GM12878 (cell line): ENCODE measurements at regions not wholly inside any gene's neighbourhood (a gene's known extent, or its start where the extent isn't known, plus 50 kb on each side); places are given as distances from the start of the nearest gene placed in this dataset.

Experiments
- ATAC-seq: fragments of 200-7000 bp; cut with Tn5 transposase; 3 replicates; pipeline ENCODE4 v1.9.1; 2020; ENCODE audit warnings: mild to moderate bottlenecking, moderate library complexity
- BruUV-seq: library from RNA; stranded (reverse); fragments of 400-500 nt; replicated peaks from 2 replicates; lab custom pipeline; 2021; lab: Mats Ljungman, UMichigan
- CTCF ChIA-PET: fragments of 300-600 bp; sonication (Branson Sonifier 250); formaldehyde crosslinking; extraction: SDS; loops from one replicate; lab custom pipeline; 2021; ENCODE audit warnings: inconsistent platforms; lab: Yijun Ruan, JAX
- POLR2A ChIA-PET: fragments of 350-600 bp; formaldehyde crosslinking; extraction: SDS; loops from one replicate; lab custom pipeline; 2021; ENCODE audit warnings: inconsistent platforms; lab: Charles Lee
- RAD21 ChIA-PET: fragments of 300-600 bp; sonication (Branson Sonifier 250); formaldehyde crosslinking; loops from one replicate; lab custom pipeline; 2023; ENCODE audit warnings: antibody characterized with exemption; ENCODE audit not compliant: unreplicated experiment; lab: Charles Lee
- SMC1A ChIA-PET: fragments of 300-600 bp; sonication (Branson Sonifier 250); formaldehyde crosslinking; loops from one replicate; lab custom pipeline; 2023; ENCODE audit not compliant: unreplicated experiment, uncharacterized antibody; lab: Charles Lee
- DNase-seq: peaks from one replicate; pipeline ENCODE4 v3.0.0-alpha.2; 2011; ENCODE audit warnings: low read depth, low spot score
- FAIRE-seq: peaks from 3 replicates; lab custom pipeline; 2011; peaks lifted over from hg19 to GRCh38; lab: Jason Lieb, UNC
- H2AFZ ChIP-seq: 2 replicates; pipeline ENCODE4 v1.6.0; 2011; ENCODE audit warnings: low read depth, low read length, control low read depth; ENCODE audit not compliant: control insufficient read depth
- H3K27ac ChIP-seq: 2 replicates; pipeline ENCODE4 v1.5.1; 2011; ENCODE audit warnings: control low read depth; ENCODE audit not compliant: control insufficient read depth, insufficient read depth
- H3K27me3 ChIP-seq, 2 experiments: replicated peaks in 1 of 2; 2 replicates each; pipeline versions ENCODE4 v1.6.0 to v1.6.1; 2011; ENCODE audit warnings: low read length in 1 of 2; ENCODE audit not compliant: control insufficient read depth in 2 of 2, insufficient read depth in 2 of 2
- H3K36me3 ChIP-seq, 2 experiments: 2 replicates each; pipeline ENCODE4 v1.5.1; 2011; ENCODE audit warnings: low read length in 1 of 2; ENCODE audit not compliant: control insufficient read depth in 2 of 2, insufficient read depth in 2 of 2
- H3K4me1 ChIP-seq: 2 replicates; pipeline ENCODE4 v1.6.1; 2011; ENCODE audit warnings: mild to moderate bottlenecking, low read length, moderate library complexity, mixed read lengths; ENCODE audit not compliant: control insufficient read depth, insufficient read depth
- H3K4me2 ChIP-seq: 2 replicates; pipeline ENCODE4 v1.6.0; 2011; ENCODE audit warnings: control low read depth; ENCODE audit not compliant: control insufficient read depth, insufficient read depth
- H3K4me3 ChIP-seq: fragments of 200-600 bp; sonication (generic); 2 replicates; pipeline ENCODE4 v1.5.1; 2016
- H3K79me2 ChIP-seq: 2 replicates; pipeline ENCODE4 v1.6.0; 2011; ENCODE audit warnings: low read length; ENCODE audit not compliant: control insufficient read depth, insufficient read depth
- H3K9ac ChIP-seq: 2 replicates; pipeline ENCODE4 v1.8.0; 2011; ENCODE audit warnings: low read length, control low read depth, mixed read lengths; ENCODE audit not compliant: control insufficient read depth, insufficient read depth
- H3K9me3 ChIP-seq: replicated peaks from 3 replicates; pipeline ENCODE4 v1.5.1; 2011; ENCODE audit warnings: mild to moderate bottlenecking, low read length; ENCODE audit not compliant: control insufficient read depth, insufficient read depth
- H4K20me1 ChIP-seq: 2 replicates; pipeline ENCODE4 v1.6.0; 2011; ENCODE audit not compliant: control insufficient read depth, insufficient read depth
- BCL11A ChIP-seq: IDR thresholded peaks from 2 replicates; pipeline ENCODE4 v1.6.1; 2011; ENCODE audit warnings: low read depth, low read length
- BRCA1 ChIP-seq: IDR thresholded peaks from 2 replicates; pipeline ENCODE4 v1.6.1; 2011; ENCODE audit warnings: low read depth, low read length, improper control_type of control experiment
- ETV6 ChIP-seq, 2 experiments: fragments of 450-650 bp in 1 of 2; IDR thresholded peaks in 1 of 2; conservative IDR thresholded peaks in 1 of 2; 2 replicates each; pipeline ENCODE4 v1.6.1; 2014; ENCODE audit warnings: antibody characterized with exemption in 1 of 2, borderline replicate concordance in 1 of 2, low read depth in 1 of 2, mild to moderate bottlenecking in 1 of 2, moderate library complexity in 1 of 2
- HDGF ChIP-seq: fragments of 450-650 bp; IDR thresholded peaks from 2 replicates; pipeline ENCODE4 v1.6.1; 2016; ENCODE audit warnings: antibody characterized with exemption
- IRF4 ChIP-seq: IDR thresholded peaks from 2 replicates; pipeline ENCODE4 v1.6.1; 2011; ENCODE audit warnings: low read depth, low read length
- NR2C1 ChIP-seq: fragments of 450-650 bp; IDR thresholded peaks from 2 replicates; pipeline ENCODE4 v1.6.1; 2017; ENCODE audit warnings: antibody characterized with exemption, mild to moderate bottlenecking, moderate library complexity
- NRF1 ChIP-seq: conservative IDR thresholded peaks from 2 replicates; pipeline ENCODE4 v1.6.1; 2011; ENCODE audit warnings: mild to moderate bottlenecking, low read depth, low read length, improper control_type of control experiment
- RBBP5 ChIP-seq: fragments of 200-600 bp; sonication (generic); conservative IDR thresholded peaks from 2 replicates; pipeline ENCODE4 v1.6.1; 2016
- SMAD5 ChIP-seq: IDR thresholded peaks from 2 replicates; pipeline ENCODE4 v1.6.1; 2016; ENCODE audit warnings: antibody characterized with exemption, low read depth
- STAT1 ChIP-seq: fragments of 450-650 bp; conservative IDR thresholded peaks from 2 replicates; pipeline ENCODE4 v1.6.1; 2014; ENCODE audit warnings: antibody characterized with exemption, mild to moderate bottlenecking
- YY1 ChIP-seq: IDR thresholded peaks from 2 replicates; pipeline ENCODE4 v1.6.1; 2011; ENCODE audit warnings: low read depth, mild to moderate bottlenecking, low read length
- WGBS: methylation state at CpG from one replicate; pipeline ENCODE4 v1.1.6; 2016; ENCODE audit warnings: low lambda C conversion rate; ENCODE audit not compliant: insufficient replicate concordance, insufficient coverage; ENCODE audit errors: missing lambda C conversion rate; 5-methylcytosine and 5-hydroxymethylcytosine counted together
- in situ Hi-C: fragments of 300-500 bp; cut with MboI; formaldehyde crosslinking; loops from 9 replicates; pipeline ENCODE4 v1.14.3; 2018; ENCODE audit warnings: mixed read lengths
- intact Hi-C: fragments of 100-400 bp; cut with micrococcal nuclease; formaldehyde crosslinking; loops from one replicate; pipeline ENCODE4 v1.14.2; 2022; ENCODE audit not compliant: unreplicated experiment
- TF ChIP-seq, protein P1 (sequence below): IDR thresholded peaks from 2 replicates; pipeline ENCODE4 v1.6.1; 2012; ENCODE audit warnings: low read depth, low read length, improper control_type of control experiment
- TF ChIP-seq, protein P2 (sequence below): fragments of 450-650 bp; IDR thresholded peaks from 2 replicates; pipeline ENCODE4 v1.6.1; 2016; ENCODE audit warnings: mild to moderate bottlenecking, moderate library complexity, borderline replicate concordance
- TF ChIP-seq, protein P3 (sequence below): fragments of 450-650 bp; IDR thresholded peaks from 2 replicates; pipeline ENCODE4 v1.6.1; 2017; ENCODE audit warnings: mild to moderate bottlenecking, moderate library complexity

DNA sequence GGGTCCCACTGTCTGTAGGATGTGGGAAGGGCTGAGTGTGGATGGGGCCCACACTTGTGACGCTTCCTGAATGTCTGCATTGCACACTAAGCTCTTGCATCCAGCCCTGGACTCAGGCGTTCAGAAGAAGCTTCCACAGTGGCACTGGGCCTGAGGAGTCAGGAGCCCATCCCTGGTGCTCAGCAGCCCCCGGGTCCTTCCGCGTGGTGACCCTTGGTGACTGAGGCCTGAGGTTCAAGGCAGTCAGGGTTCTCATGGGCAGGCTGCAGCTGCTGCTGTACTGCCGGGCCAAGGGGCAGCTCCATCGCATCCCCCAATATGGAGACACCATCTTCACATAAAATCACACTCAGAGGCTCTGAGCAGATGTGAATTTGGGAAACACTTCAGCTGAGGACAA is 65.8 kb upstream of the TUBA3E start:
- in situ Hi-C loops = no loop called here
- TF ChIP-seq BCL11A (no peak), NRF1 (no peak), IRF4 (no peak), SMAD5 (no peak), STAT1 (no peak), NR2C1 (no peak), YY1 (no peak), RBBP5 (no peak), ETV6 (conservative IDR thresholded peaks at IDR 0.05 in 1 of 2, IDR thresholded peaks at IDR 0.05 in 1 of 2; ENCODE audit: borderline replicate concordance in 1 of 2, low read depth in 1 of 2) (no peak), HDGF (no peak), BRCA1 (no peak)
- TF ChIP-seq, protein P1, sequence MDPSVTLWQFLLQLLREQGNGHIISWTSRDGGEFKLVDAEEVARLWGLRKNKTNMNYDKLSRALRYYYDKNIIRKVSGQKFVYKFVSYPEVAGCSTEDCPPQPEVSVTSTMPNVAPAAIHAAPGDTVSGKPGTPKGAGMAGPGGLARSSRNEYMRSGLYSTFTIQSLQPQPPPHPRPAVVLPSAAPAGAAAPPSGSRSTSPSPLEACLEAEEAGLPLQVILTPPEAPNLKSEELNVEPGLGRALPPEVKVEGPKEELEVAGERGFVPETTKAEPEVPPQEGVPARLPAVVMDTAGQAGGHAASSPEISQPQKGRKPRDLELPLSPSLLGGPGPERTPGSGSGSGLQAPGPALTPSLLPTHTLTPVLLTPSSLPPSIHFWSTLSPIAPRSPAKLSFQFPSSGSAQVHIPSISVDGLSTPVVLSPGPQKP = no peak
- TF ChIP-seq, protein P2, sequence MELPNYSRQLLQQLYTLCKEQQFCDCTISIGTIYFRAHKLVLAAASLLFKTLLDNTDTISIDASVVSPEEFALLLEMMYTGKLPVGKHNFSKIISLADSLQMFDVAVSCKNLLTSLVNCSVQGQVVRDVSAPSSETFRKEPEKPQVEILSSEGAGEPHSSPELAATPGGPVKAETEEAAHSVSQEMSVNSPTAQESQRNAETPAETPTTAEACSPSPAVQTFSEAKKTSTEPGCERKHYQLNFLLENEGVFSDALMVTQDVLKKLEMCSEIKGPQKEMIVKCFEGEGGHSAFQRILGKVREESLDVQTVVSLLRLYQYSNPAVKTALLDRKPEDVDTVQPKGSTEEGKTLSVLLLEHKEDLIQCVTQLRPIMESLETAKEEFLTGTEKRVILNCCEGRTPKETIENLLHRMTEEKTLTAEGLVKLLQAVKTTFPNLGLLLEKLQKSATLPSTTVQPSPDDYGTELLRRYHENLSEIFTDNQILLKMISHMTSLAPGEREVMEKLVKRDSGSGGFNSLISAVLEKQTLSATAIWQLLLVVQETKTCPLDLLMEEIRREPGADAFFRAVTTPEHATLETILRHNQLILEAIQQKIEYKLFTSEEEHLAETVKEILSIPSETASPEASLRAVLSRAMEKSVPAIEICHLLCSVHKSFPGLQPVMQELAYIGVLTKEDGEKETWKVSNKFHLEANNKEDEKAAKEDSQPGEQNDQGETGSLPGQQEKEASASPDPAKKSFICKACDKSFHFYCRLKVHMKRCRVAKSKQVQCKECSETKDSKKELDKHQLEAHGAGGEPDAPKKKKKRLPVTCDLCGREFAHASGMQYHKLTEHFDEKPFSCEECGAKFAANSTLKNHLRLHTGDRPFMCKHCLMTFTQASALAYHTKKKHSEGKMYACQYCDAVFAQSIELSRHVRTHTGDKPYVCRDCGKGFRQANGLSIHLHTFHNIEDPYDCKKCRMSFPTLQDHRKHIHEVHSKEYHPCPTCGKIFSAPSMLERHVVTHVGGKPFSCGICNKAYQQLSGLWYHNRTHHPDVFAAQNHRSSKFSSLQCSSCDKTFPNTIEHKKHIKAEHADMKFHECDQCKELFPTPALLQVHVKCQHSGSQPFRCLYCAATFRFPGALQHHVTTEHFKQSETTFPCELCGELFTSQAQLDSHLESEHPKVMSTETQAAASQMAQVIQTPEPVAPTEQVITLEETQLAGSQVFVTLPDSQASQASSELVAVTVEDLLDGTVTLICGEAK = no peak
- TF ChIP-seq, protein P3, sequence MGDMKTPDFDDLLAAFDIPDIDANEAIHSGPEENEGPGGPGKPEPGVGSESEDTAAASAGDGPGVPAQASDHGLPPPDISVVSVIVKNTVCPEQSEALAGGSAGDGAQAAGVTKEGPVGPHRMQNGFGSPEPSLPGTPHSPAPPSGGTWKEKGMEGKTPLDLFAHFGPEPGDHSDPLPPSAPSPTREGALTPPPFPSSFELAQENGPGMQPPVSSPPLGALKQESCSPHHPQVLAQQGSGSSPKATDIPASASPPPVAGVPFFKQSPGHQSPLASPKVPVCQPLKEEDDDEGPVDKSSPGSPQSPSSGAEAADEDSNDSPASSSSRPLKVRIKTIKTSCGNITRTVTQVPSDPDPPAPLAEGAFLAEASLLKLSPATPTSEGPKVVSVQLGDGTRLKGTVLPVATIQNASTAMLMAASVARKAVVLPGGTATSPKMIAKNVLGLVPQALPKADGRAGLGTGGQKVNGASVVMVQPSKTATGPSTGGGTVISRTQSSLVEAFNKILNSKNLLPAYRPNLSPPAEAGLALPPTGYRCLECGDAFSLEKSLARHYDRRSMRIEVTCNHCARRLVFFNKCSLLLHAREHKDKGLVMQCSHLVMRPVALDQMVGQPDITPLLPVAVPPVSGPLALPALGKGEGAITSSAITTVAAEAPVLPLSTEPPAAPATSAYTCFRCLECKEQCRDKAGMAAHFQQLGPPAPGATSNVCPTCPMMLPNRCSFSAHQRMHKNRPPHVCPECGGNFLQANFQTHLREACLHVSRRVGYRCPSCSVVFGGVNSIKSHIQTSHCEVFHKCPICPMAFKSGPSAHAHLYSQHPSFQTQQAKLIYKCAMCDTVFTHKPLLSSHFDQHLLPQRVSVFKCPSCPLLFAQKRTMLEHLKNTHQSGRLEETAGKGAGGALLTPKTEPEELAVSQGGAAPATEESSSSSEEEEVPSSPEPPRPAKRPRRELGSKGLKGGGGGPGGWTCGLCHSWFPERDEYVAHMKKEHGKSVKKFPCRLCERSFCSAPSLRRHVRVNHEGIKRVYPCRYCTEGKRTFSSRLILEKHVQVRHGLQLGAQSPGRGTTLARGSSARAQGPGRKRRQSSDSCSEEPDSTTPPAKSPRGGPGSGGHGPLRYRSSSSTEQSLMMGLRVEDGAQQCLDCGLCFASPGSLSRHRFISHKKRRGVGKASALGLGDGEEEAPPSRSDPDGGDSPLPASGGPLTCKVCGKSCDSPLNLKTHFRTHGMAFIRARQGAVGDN = no peak
- TF ChIP-seq, all 136 proteins: peak for 0
- H3K9me3 ChIP-seq = no peaks in the 10 kb centered on the region
- no peaks in the 10 kb centered on the region for H3K4me1 ChIP-seq
- no TSS peak for BruUV-seq
- CTCF ChIA-PET = no interaction called here
- H3K36me3 ChIP-seq = no peaks in the 10 kb centered on the region
- intact Hi-C loops = no loop called here
- SMC1A ChIA-PET = no interaction called here
- H3K4me2 ChIP-seq = no peak overlapping the region
- FAIRE-seq = no peak
- H3K27me3 ChIP-seq = no peaks in the 10 kb centered on the region; a peak in 1 of 4 replicates
- RAD21 ChIA-PET = no interaction called here
- no peak overlapping the region for H3K4me3 ChIP-seq
- DNase-seq = no peak
- no peak overlapping the region for H2AFZ ChIP-seq
- no peak for ATAC-seq
- H3K79me2 ChIP-seq = no peaks in the 10 kb centered on the region
- H3K9ac ChIP-seq = no peak overlapping the region
- POLR2A ChIA-PET = no interaction called here
- 41% methylated on average over 7 of the region's 7 CpGs for WGBS
- no peak overlapping the region for H3K27ac ChIP-seq
- H4K20me1 ChIP-seq = no peaks in the 10 kb centered on the region
